ENCODE measurements at regions not wholly inside any gene's neighbourhood (a gene's known extent, or its start where the extent isn't known, plus 50 kb on each side); places are given as distances from the start of the nearest gene placed in this dataset.

GRCh38 chr5:174664180-174664850 is 60.1 kb upstream of the MSX2 start (continued):
- no peak for TF ChIP-seq CHD7 (IDR thresholded peaks at IDR 0.05; ENCODE audit: insufficient replicate concordance, low read length)
- TF ChIP-seq FOSL1 (IDR thresholded peaks at IDR 0.05; ENCODE audit: insufficient read depth, low read depth, low read length): no peak
- no peak for TF ChIP-seq SAP30 (IDR thresholded peaks at IDR 0.05; ENCODE audit: insufficient read depth, insufficient replicate concordance, low read length)
- no peak for TF ChIP-seq KDM1A (IDR thresholded peaks at IDR 0.05; ENCODE audit: borderline replicate concordance, low read length)
- no peak for TF ChIP-seq SP2 (IDR thresholded peaks at IDR 0.05; ENCODE audit: low read length)
- TF ChIP-seq GABPA (IDR thresholded peaks at IDR 0.05; ENCODE audit: borderline replicate concordance, insufficient read depth, low read length): no peak
- no peak for TF ChIP-seq CTCF (IDR thresholded peaks at IDR 0.05; ENCODE audit: control extremely low read depth in 1 of 3, insufficient read depth in 1 of 3, low read depth in 1 of 3, low read length in 3 of 3)
